GM19455 (cell line): ENCODE measurements at regions not wholly inside any gene's neighbourhood (a gene's known extent, or its start where the extent isn't known, plus 50 kb on each side); places are given as distances from the start of the nearest gene placed in this dataset.
"Not testable (repeated sequence)": the region's sequence is repeated elsewhere in the genome, so short reads cannot be mapped to it uniquely, and the experiment has no call there.

ENCODE experiments used
- ATAC-seq: cut with Tn5 transposase; IDR thresholded peaks from one replicate; pipeline ENCODE4 v1.9.1; 2021; ENCODE audit not compliant: unreplicated experiment

- ATAC-seq = no peak
Observed at GRCh38 chr5:40233268-40233667, 446.4 kb upstream of the PTGER4 start.

- no peak for ATAC-seq
Observed at GRCh38 chr5:40227931-40228330, 451.8 kb upstream of the PTGER4 start.

GRCh38 chr5:40227366-40227765 is 452.3 kb upstream of the PTGER4 start:
- ATAC-seq = no peak

GRCh38 chr5:40226906-40227305 is 452.8 kb upstream of the PTGER4 start:
- ATAC-seq = no peak

GRCh38 chr5:40225147-40225546 is 454.6 kb upstream of the PTGER4 start:
- not testable (repeated sequence) for ATAC-seq

GRCh38 chr5:40224421-40224820 is 455.3 kb upstream of the PTGER4 start:
- no peak for ATAC-seq

GRCh38 chr5:40223884-40224402 is 455.8 kb upstream of the PTGER4 start:
- ATAC-seq = no peak

- ATAC-seq = no peak
Observed at GRCh38 chr5:40221796-40222195, 457.9 kb upstream of the PTGER4 start.

GRCh38 chr5:40221255-40221654 is 458.5 kb upstream of the PTGER4 start:
- no peak for ATAC-seq

GRCh38 chr5:40220260-40220659 is 459.5 kb upstream of the PTGER4 start:
- ATAC-seq = no peak

- no peak for ATAC-seq
Observed at GRCh38 chr5:40217553-40217952, 462.2 kb upstream of the PTGER4 start.

- no peak for ATAC-seq
Observed at GRCh38 chr5:40210694-40211093, 469.0 kb upstream of the PTGER4 start.

- ATAC-seq = no peak
Observed at GRCh38 chr5:40206030-40206429, 473.7 kb upstream of the PTGER4 start.

- no peak for ATAC-seq
Observed at GRCh38 chr5:40204144-40204543, 475.6 kb upstream of the PTGER4 start.

GRCh38 chr5:40202814-40203440 is 476.8 kb upstream of the PTGER4 start:
- no peak for ATAC-seq

- no peak for ATAC-seq
Observed at GRCh38 chr5:40198736-40199135, 481.0 kb upstream of the PTGER4 start.

- ATAC-seq = not testable (repeated sequence)
Observed at GRCh38 chr5:40195574-40195973, 484.1 kb upstream of the PTGER4 start.

GRCh38 chr5:40191150-40191549 is 488.6 kb upstream of the PTGER4 start:
- ATAC-seq = no peak

- ATAC-seq = no peak
Observed at GRCh38 chr5:40172721-40173120, 507.0 kb upstream of the PTGER4 start.

- ATAC-seq = no peak
Observed at GRCh38 chr5:40171971-40172370, 507.7 kb upstream of the PTGER4 start.

- no peak for ATAC-seq
Observed at GRCh38 chr5:40167283-40167682, 512.4 kb upstream of the PTGER4 start.

- no peak for ATAC-seq
Observed at GRCh38 chr5:40166802-40167201, 512.9 kb upstream of the PTGER4 start.
